ENCODE measurements at regions not wholly inside any gene's neighbourhood (a gene's known extent, or its start where the extent isn't known, plus 50 kb on each side); places are given as distances from the start of the nearest gene placed in this dataset.

DNA sequence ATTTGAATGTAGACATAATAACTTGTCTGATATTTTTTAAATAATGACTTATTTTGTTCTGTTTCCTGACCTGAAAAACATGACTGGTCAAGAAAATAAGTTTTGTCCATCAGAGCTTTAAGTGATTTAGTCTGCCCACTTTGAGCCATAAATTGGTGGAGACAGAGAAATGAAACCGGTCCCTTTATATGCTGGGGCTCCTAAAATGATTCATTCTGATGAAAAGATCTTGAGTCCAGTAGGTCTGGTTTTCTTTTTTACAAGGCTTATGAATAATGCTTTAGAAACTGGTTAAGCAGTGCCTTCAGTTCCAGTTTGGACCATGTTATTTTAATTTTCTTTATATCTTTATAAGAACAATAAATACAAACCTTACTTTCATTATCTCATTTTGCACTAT is 293.2 kb downstream of the DIPK2A start:
- no peaks in the 10 kb centered on the region for H3K27me3 ChIP-seq (ENCODE audit: control insufficient read depth in 2 of 2, insufficient read depth in 2 of 2, low read length in 2 of 2)
- no peaks in the 10 kb centered on the region for H3K79me2 ChIP-seq (ENCODE audit: insufficient read depth, low read length)
- no peak overlapping the region for H3K27ac ChIP-seq (ENCODE audit: low read depth in 1 of 2, low read length in 2 of 2)
- intact Hi-C loops (cut with micrococcal nuclease): no loop called here
- H2AFZ ChIP-seq (ENCODE audit: insufficient read depth, low read depth, low read length, poor library complexity, severe bottlenecking): no peak overlapping the region
- WGBS (ENCODE audit: insufficient coverage): 100% methylated on average over 1 of the region's 1 CpG
- no peak overlapping the region for H3K4me3 ChIP-seq (replicated peaks in 1 of 3; ENCODE audit: low read depth in 2 of 3, low read length in 3 of 3)
- H3K36me3 ChIP-seq (replicated peaks in 1 of 2; ENCODE audit: control insufficient read depth in 1 of 2, insufficient read depth in 2 of 2, low read length in 2 of 2): no peaks in the 10 kb centered on the region
- no peaks in the 10 kb centered on the region for H4K20me1 ChIP-seq (ENCODE audit: insufficient read depth, low read length)
- Mint-ChIP-seq H3K9me3 (peaks cover 0 to 2% (median 0%) of the 10 kb centered on the region in 7 donors), H3K27ac (no peak overlapping the region), H3K4me1 (peaks cover 1% of the 10 kb centered on the region), H3K36me3 (no peaks in the 10 kb centered on the region), H3K27me3 (ENCODE audit: low read depth in 3 of 3) (peaks cover 0 to 6% (median 4%) of the 10 kb centered on the region in 3 donors), H3K4me3 (no peak overlapping the region)
- TF ChIP-seq, protein P1, sequence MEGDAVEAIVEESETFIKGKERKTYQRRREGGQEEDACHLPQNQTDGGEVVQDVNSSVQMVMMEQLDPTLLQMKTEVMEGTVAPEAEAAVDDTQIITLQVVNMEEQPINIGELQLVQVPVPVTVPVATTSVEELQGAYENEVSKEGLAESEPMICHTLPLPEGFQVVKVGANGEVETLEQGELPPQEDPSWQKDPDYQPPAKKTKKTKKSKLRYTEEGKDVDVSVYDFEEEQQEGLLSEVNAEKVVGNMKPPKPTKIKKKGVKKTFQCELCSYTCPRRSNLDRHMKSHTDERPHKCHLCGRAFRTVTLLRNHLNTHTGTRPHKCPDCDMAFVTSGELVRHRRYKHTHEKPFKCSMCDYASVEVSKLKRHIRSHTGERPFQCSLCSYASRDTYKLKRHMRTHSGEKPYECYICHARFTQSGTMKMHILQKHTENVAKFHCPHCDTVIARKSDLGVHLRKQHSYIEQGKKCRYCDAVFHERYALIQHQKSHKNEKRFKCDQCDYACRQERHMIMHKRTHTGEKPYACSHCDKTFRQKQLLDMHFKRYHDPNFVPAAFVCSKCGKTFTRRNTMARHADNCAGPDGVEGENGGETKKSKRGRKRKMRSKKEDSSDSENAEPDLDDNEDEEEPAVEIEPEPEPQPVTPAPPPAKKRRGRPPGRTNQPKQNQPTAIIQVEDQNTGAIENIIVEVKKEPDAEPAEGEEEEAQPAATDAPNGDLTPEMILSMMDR (IDR thresholded peaks at IDR 0.05): no peak
- no peaks in the 10 kb centered on the region for H3K9me3 ChIP-seq (replicated peaks in 1 of 2; ENCODE audit: control insufficient read depth in 1 of 2, insufficient read depth in 1 of 2, low read length in 2 of 2)
- peaks cover 0 to under 1% of the 10 kb centered on the region in 2 donors for H3K4me1 ChIP-seq (ENCODE audit: control insufficient read depth in 1 of 2, insufficient read depth in 2 of 2, low read length in 2 of 2)
- H3K4me2 ChIP-seq (replicated peaks; ENCODE audit: extremely low read depth, low read length, poor library complexity, severe bottlenecking): no peak overlapping the region
- DNase-seq: no peak
- H3K9ac ChIP-seq (ENCODE audit: insufficient read depth, low read length, poor library complexity, severe bottlenecking): no peak overlapping the region

DNA sequence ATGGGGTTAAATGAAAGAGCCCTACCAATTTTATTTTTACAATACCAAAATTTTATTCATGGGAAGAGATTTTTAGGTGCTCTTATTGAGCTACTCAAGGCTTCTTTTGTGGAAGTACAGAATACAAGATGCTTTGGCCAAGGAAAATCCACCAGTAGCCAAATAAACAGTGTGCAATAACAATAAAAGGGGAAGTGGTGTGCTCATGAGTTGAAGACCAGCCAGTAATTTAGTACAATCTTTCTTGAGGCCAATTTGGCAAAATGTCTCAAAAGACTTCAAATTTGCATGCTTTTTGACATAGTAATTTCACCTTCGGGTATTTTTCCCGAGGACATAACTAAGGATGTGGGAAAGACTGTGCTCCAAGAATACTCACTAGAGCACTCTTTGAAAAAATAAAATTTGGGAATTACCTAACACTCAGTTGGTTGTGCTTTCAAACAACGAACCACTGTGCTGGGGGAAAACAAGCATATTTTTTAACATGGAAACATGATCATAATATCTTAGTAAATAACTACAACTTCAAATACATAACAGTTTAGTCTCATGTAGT is 294.0 kb downstream of the DIPK2A start:
- H3K9me3 ChIP-seq (replicated peaks in 1 of 2; ENCODE audit: control insufficient read depth in 1 of 2, insufficient read depth in 1 of 2, low read length in 2 of 2): no peaks in the 10 kb centered on the region
- TF ChIP-seq, protein P1 (IDR thresholded peaks at IDR 0.05): no peak
- no peak overlapping the region for H3K9ac ChIP-seq (ENCODE audit: insufficient read depth, low read length, poor library complexity, severe bottlenecking)
- H3K4me1 ChIP-seq (ENCODE audit: control insufficient read depth in 1 of 2, insufficient read depth in 2 of 2, low read length in 2 of 2): peaks cover 0 to 3% of the 10 kb centered on the region in 2 donors
- WGBS (ENCODE audit: insufficient coverage): no CpG with 5 or more reads among the region's 3 CpGs
- H3K4me3 Mint-ChIP-seq: no peak overlapping the region
- no peaks in the 10 kb centered on the region for H3K79me2 ChIP-seq (ENCODE audit: insufficient read depth, low read length)
- H3K36me3 Mint-ChIP-seq: no peaks in the 10 kb centered on the region
- peaks cover 0 to 2% (median 0%) of the 10 kb centered on the region in 7 donors for H3K9me3 Mint-ChIP-seq
- H3K4me3 ChIP-seq (replicated peaks in 1 of 3; ENCODE audit: low read depth in 2 of 3, low read length in 3 of 3): no peak overlapping the region
- no peaks in the 10 kb centered on the region for H3K36me3 ChIP-seq (replicated peaks in 1 of 2; ENCODE audit: control insufficient read depth in 1 of 2, insufficient read depth in 2 of 2, low read length in 2 of 2)
- H3K4me1 Mint-ChIP-seq: peaks cover 8% of the 10 kb centered on the region
- H3K27ac ChIP-seq (ENCODE audit: low read depth in 1 of 2, low read length in 2 of 2): no peak overlapping the region
- H3K4me2 ChIP-seq (replicated peaks; ENCODE audit: extremely low read depth, low read length, poor library complexity, severe bottlenecking): no peak overlapping the region
- no peaks in the 10 kb centered on the region for H3K27me3 ChIP-seq (ENCODE audit: control insufficient read depth in 2 of 2, insufficient read depth in 2 of 2, low read length in 2 of 2)
- H3K27ac Mint-ChIP-seq: no peak overlapping the region
- intact Hi-C loops (cut with micrococcal nuclease): no loop called here
- peaks cover 0 to under 1% (median 0%) of the 10 kb centered on the region in 3 donors for H3K27me3 Mint-ChIP-seq (ENCODE audit: low read depth in 3 of 3)
- no peak overlapping the region for H2AFZ ChIP-seq (ENCODE audit: insufficient read depth, low read depth, low read length, poor library complexity, severe bottlenecking)
- no peaks in the 10 kb centered on the region for H4K20me1 ChIP-seq (ENCODE audit: insufficient read depth, low read length)
- no peak for DNase-seq

Data from CD14-positive monocyte (primary cell).